Karpas-422 (cell line): ENCODE measurements at regions not wholly inside any gene's neighbourhood (a gene's known extent, or its start where the extent isn't known, plus 50 kb on each side); places are given as distances from the start of the nearest gene placed in this dataset.
"Not testable (repeated sequence)": the region's sequence is repeated elsewhere in the genome, so short reads cannot be mapped to it uniquely, and the experiment has no call there.

Experiments
- DNase-seq: peaks from one replicate; pipeline ENCODE4 v3.0.0-alpha.2; 2015
- H2AFZ ChIP-seq: fragments of 200-600 bp; sonication (generic); 2 replicates; pipeline ENCODE4 v1.6.1; 2014; ENCODE audit warnings: antibody characterized with exemption, low read length, mixed read lengths
- H3K27ac ChIP-seq: fragments of 200-600 bp; sonication (generic); 2 replicates; pipeline ENCODE4 v1.5.1; 2014; ENCODE audit warnings: mild to moderate bottlenecking, low read length, moderate library complexity
- H3K27me3 ChIP-seq: fragments of 200-600 bp; sonication (generic); 2 replicates; pipeline ENCODE4 v1.6.1; 2014; ENCODE audit warnings: low read length, mixed read lengths
- H3K36me3 ChIP-seq: fragments of 200-600 bp; sonication (generic); 2 replicates; pipeline ENCODE4 v1.6.1; 2014; ENCODE audit warnings: low read length, mixed read lengths; ENCODE audit not compliant: insufficient read depth
- H3K4me1 ChIP-seq: fragments of 200-600 bp; sonication (generic); 2 replicates; pipeline ENCODE4 v1.6.1; 2014; ENCODE audit warnings: mild to moderate bottlenecking, low read length, mixed read lengths
- H3K4me2 ChIP-seq: fragments of 200-600 bp; sonication (generic); 2 replicates; pipeline ENCODE4 v1.6.1; 2014; ENCODE audit warnings: low read length, low read depth, mild to moderate bottlenecking; ENCODE audit not compliant: poor library complexity, severe bottlenecking
- H3K4me3 ChIP-seq: fragments of 200-600 bp; sonication (generic); 2 replicates; pipeline ENCODE4 v1.5.1; 2014; ENCODE audit warnings: mild to moderate bottlenecking, antibody characterized with exemption, low read length, mixed read lengths
- H3K79me2 ChIP-seq: fragments of 200-600 bp; sonication (generic); 2 replicates; pipeline ENCODE4 v1.6.1; 2014; ENCODE audit warnings: mild to moderate bottlenecking, low read length, mixed read lengths
- H3K9ac ChIP-seq: fragments of 200-600 bp; sonication (generic); 2 replicates; pipeline ENCODE4 v1.6.0; 2014; ENCODE audit warnings: low read length
- H3K9me2 ChIP-seq: fragments of 200-600 bp; sonication (generic), shearing (Covaris generic); replicated peaks from 2 replicates; pipeline ENCODE4 v1.6.0; 2014; ENCODE audit warnings: mild to moderate bottlenecking, low read length, moderate library complexity; ENCODE audit not compliant: insufficient read depth
- H3K9me3 ChIP-seq: fragments of 300-700, 200-600 bp; sonication (generic); 2 replicates; pipeline ENCODE4 v1.6.1; 2014; ENCODE audit warnings: low read length, mixed read lengths
- H4K20me1 ChIP-seq: fragments of 200-600 bp; sonication (generic); 2 replicates; pipeline ENCODE4 v1.6.1; 2014; ENCODE audit warnings: mild to moderate bottlenecking, antibody characterized with exemption, low read length, low read depth; ENCODE audit not compliant: insufficient read depth

- no peak for DNase-seq
- no peaks in the 10 kb centered on the region for H3K9me2 ChIP-seq
- H3K9ac ChIP-seq, result no peak overlapping the region
- H3K9me3 ChIP-seq, result no peaks in the 10 kb centered on the region
- H3K27me3 ChIP-seq, result no peaks in the 10 kb centered on the region
- no peak overlapping the region for H3K27ac ChIP-seq
- no peak overlapping the region for H3K4me3 ChIP-seq
- H3K4me1 ChIP-seq, result no peaks in the 10 kb centered on the region
- no peak overlapping the region for H3K4me2 ChIP-seq
- H3K79me2 ChIP-seq, result no peaks in the 10 kb centered on the region
- no peaks in the 10 kb centered on the region for H4K20me1 ChIP-seq
- no peak overlapping the region for H2AFZ ChIP-seq
- no peaks in the 10 kb centered on the region for H3K36me3 ChIP-seq
Observed at GRCh38 chr1:229730573-229730972, 104.5 kb downstream of the URB2 start.

- no peaks in the 10 kb centered on the region for H4K20me1 ChIP-seq
- H3K4me2 ChIP-seq, result no peak overlapping the region
- no peak overlapping the region for H3K4me3 ChIP-seq
- H3K27me3 ChIP-seq, result no peaks in the 10 kb centered on the region
- H3K9me3 ChIP-seq, result peaks cover 3% of the 10 kb centered on the region
- no peaks in the 10 kb centered on the region for H3K9me2 ChIP-seq
- DNase-seq, result no peak
- no peaks in the 10 kb centered on the region for H3K36me3 ChIP-seq
- no peak overlapping the region for H3K9ac ChIP-seq
- no peak overlapping the region for H3K27ac ChIP-seq
- H2AFZ ChIP-seq, result no peak overlapping the region
- no peaks in the 10 kb centered on the region for H3K4me1 ChIP-seq
- no peaks in the 10 kb centered on the region for H3K79me2 ChIP-seq
Observed at GRCh38 chr1:229732061-229732460, 106.0 kb downstream of the URB2 start.

- Histone ChIP-seq H3K79me2 (no peaks in the 10 kb centered on the region), H3K9me3 (peaks cover 3% of the 10 kb centered on the region)
Observed at GRCh38 chr1:229736376-229736775, 110.3 kb downstream of the URB2 start.

GRCh38 chr1:229742614-229743013, 116.6 kb downstream of the URB2 start:
- not testable (repeated sequence) for H3K27ac ChIP-seq, H3K4me1 ChIP-seq, DNase-seq, H2AFZ ChIP-seq, H3K9me2 ChIP-seq, H3K4me2 ChIP-seq, H3K36me3 ChIP-seq, H3K4me3 ChIP-seq, H3K79me2 ChIP-seq, H4K20me1 ChIP-seq, H3K27me3 ChIP-seq, H3K9ac ChIP-seq, H3K9me3 ChIP-seq

More at GRCh38 chr1:229736376-229736775, 110.3 kb downstream of the URB2 start:
- no peaks in the 10 kb centered on the region for H3K27me3 ChIP-seq
- no peak overlapping the region for H3K9ac ChIP-seq
- H3K27ac ChIP-seq, result no peak overlapping the region
- H3K4me3 ChIP-seq, result no peak overlapping the region
- H3K9me2 ChIP-seq, result no peaks in the 10 kb centered on the region
- DNase-seq, result no peak
- no peak overlapping the region for H2AFZ ChIP-seq
- H3K36me3 ChIP-seq, result no peaks in the 10 kb centered on the region
- no peaks in the 10 kb centered on the region for H3K4me1 ChIP-seq
- no peak overlapping the region for H3K4me2 ChIP-seq
- no peaks in the 10 kb centered on the region for H4K20me1 ChIP-seq

- Histone ChIP-seq H3K4me2 (no peak overlapping the region), H3K4me1 (no peaks in the 10 kb centered on the region), H3K4me3 (no peak overlapping the region), H3K9me3 (no peaks in the 10 kb centered on the region), H3K9ac (no peak overlapping the region), H3K27me3 (no peaks in the 10 kb centered on the region), H3K36me3 (no peaks in the 10 kb centered on the region), H3K27ac (no peak overlapping the region), H3K9me2 (no peaks in the 10 kb centered on the region), H4K20me1 (no peaks in the 10 kb centered on the region), H3K79me2 (no peaks in the 10 kb centered on the region), H2AFZ (no peak overlapping the region)
- no peak for DNase-seq
Observed at GRCh38 chr1:229749992-229750391, 123.9 kb downstream of the URB2 start.

- no peaks in the 10 kb centered on the region for H3K27me3 ChIP-seq
- no peaks in the 10 kb centered on the region for H3K4me1 ChIP-seq
- no peak overlapping the region for H2AFZ ChIP-seq
Observed at GRCh38 chr1:229751610-229752009, 125.6 kb downstream of the URB2 start.

GRCh38 chr1:229752679-229753078, 126.6 kb downstream of the URB2 start:
- DNase-seq, result no peak
- H3K9ac ChIP-seq, result no peak overlapping the region

More at GRCh38 chr1:229751610-229752009, 125.6 kb downstream of the URB2 start:
- H3K9me3 ChIP-seq, result no peaks in the 10 kb centered on the region
- no peaks in the 10 kb centered on the region for H3K79me2 ChIP-seq
- H3K9ac ChIP-seq, result no peak overlapping the region
- H3K4me2 ChIP-seq, result no peak overlapping the region
- no peaks in the 10 kb centered on the region for H3K9me2 ChIP-seq
- H3K27ac ChIP-seq, result no peak overlapping the region
- H4K20me1 ChIP-seq, result no peaks in the 10 kb centered on the region
- no peak for DNase-seq
- H3K4me3 ChIP-seq, result no peak overlapping the region
- H3K36me3 ChIP-seq, result no peaks in the 10 kb centered on the region

GRCh38 chr1:229753764-229754551, 127.9 kb downstream of the URB2 start:
- Histone ChIP-seq H3K9me2 (no peaks in the 10 kb centered on the region), H2AFZ (no peak overlapping the region), H3K9me3 (no peaks in the 10 kb centered on the region), H3K4me3 (no peak overlapping the region), H3K36me3 (no peaks in the 10 kb centered on the region), H3K27me3 (no peaks in the 10 kb centered on the region), H3K4me2 (no peak overlapping the region), H3K4me1 (no peaks in the 10 kb centered on the region), H3K27ac (no peak overlapping the region), H3K79me2 (no peaks in the 10 kb centered on the region), H3K9ac (no peak overlapping the region), H4K20me1 (no peaks in the 10 kb centered on the region)
- no peak for DNase-seq

More at GRCh38 chr1:229752679-229753078, 126.6 kb downstream of the URB2 start:
- Histone ChIP-seq H3K9me2 (no peaks in the 10 kb centered on the region), H3K4me1 (no peaks in the 10 kb centered on the region), H3K79me2 (no peaks in the 10 kb centered on the region), H3K27me3 (no peaks in the 10 kb centered on the region), H3K27ac (no peak overlapping the region), H3K4me2 (no peak overlapping the region), H3K9me3 (no peaks in the 10 kb centered on the region), H2AFZ (no peak overlapping the region), H3K4me3 (no peak overlapping the region), H3K36me3 (no peaks in the 10 kb centered on the region), H4K20me1 (no peaks in the 10 kb centered on the region)
